ENCODE measurements at regions not wholly inside any gene's neighbourhood (a gene's known extent, or its start where the extent isn't known, plus 50 kb on each side); places are given as distances from the start of the nearest gene placed in this dataset.

GRCh38 chr3:154976072-154976983 lies 103.8 kb upstream of the MME start:
- no peak for DNase-seq (ENCODE audit: low spot score)

DNA sequence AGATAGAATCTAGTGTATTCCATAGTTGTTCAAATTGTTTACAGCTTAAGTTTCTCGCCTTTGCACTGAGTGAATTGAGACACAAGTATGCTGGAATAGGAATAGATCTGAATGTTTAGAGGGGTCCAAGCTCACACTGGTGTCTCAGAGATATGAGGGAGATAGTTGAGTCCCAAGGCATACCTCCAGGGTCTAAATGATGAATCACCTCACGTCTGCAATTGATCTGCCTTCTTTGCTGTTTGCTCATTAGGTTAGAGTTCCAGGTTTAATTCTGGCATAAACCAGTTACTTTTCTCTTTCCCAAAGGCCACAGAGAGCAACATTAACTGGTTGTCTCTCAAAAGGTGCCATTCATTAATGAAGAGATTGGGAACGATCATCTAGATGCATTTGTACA lies 106.3 kb upstream of the MME start:
- DNase-seq (ENCODE audit: low spot score) = no peak

GRCh38 chr3:154972951-154973350 lies 107.2 kb upstream of the MME start:
- DNase-seq (ENCODE audit: low spot score) = no peak

GRCh38 chr3:154971771-154972326 lies 108.3 kb upstream of the MME start:
- no peak for DNase-seq (ENCODE audit: low spot score)

GRCh38 chr3:154971341-154971740 lies 108.8 kb upstream of the MME start:
- DNase-seq (ENCODE audit: low spot score) = no peak

GRCh38 chr3:154970797-154971196 lies 109.3 kb upstream of the MME start:
- DNase-seq (ENCODE audit: low spot score) = no peak

GRCh38 chr3:154969366-154969765 lies 110.8 kb upstream of the MME start:
- no peak for DNase-seq (ENCODE audit: low spot score)

DNA sequence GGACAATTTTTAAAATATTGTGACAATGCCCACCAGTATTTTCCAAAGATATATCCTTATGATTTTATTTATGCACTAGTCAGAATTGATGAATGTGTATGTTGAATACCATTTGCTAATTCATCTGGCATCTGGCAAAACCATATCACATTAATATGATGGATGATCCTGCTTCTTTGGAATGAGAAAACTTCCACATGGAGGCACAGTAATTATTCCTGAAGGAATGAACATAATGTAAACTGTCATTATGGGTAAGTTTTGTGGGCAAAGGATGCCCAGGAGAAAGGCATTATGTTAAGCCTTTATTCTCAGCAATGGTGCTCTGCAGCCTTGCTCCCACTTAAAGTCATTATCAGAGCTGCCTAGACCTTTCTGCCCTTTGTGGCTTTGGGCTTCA lies 113.0 kb upstream of the MME start:
- no peak for DNase-seq (ENCODE audit: low spot score)

DNA sequence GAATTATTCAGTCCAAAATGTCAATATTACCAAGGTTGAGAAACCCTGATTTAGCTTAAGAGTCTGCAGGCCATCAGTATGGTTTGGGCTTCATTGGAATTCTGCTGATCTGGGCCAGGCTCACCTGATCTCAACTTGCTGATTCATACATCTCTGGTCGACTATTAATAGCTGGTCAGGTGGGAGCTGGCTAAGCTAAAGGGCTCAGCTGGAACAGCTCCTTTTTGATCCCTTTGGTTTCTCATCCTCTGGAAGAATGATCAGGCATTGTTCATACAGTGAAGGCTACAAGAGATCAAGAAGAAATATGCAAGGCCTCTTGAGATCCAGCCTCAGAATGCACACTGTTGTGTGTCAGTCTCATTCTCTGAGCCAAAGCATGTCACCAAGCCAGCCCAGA lies 123.3 kb upstream of the MME start:
- no peak for DNase-seq (ENCODE audit: low spot score)

- DNase-seq (ENCODE audit: low spot score) = no peak
These were observed 124.1 kb upstream of the MME start for GRCh38 chr3:154955907-154956533.

- DNase-seq (ENCODE audit: low spot score) = no peak
These were observed 125.4 kb upstream of the MME start for GRCh38 chr3:154954757-154955156.

DNA sequence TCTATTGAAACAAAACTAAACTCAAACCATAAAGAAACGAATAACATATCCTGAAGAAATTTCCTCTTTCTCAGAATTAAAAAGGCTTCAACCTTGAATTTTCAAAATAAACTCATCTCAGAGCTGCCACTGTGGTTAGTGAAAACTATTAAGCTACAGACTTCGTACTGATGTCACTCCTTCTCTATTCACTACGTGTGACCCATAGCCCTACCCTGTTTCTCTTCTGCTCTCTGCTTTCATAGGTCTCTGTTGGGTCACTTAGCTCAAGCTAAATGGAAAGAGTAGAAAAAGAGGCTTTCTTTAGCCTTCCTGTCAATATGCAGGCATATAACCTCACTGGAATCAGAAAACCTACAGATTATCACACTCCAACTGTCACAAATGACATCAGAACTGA lies 126.6 kb upstream of the MME start:
- no peak for DNase-seq (ENCODE audit: low spot score)

DNA sequence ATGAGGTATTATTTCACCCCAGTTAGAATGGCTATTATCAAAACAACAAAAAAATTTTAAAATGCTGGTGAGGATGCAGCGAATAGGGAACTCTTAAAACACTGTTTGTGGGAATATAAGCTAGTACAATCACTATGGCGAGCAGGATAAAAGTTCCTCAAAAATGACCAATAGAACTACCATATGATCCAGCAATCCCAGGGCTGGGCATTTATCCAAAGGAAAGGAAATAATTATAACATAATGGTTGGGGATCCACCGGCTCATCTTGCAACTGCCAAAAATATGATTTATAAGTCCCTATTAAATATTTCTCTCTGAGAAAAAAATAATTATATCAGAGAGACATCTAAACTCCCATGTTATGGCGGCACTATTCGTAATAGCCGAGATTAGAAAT lies 127.6 kb upstream of the MME start:
- no peak for DNase-seq (ENCODE audit: low spot score)

DNA sequence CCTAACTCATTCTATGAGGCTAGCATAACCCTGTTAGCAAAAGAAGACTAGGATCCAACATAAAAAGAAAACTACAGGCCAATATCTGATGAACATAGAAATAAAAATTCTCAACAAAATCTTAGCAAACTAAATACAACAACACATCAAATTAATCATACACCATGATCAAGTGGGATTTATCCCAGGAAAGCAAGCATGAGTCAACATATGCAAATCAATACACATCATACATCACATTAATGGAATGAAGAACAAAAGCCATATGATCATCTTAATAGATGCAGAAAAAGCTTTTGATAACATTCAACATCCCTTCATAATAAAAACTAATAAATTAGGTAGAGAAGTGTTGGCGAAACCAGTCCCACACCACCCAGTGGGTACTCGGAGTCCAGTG lies 136.1 kb upstream of the MME start:
- DNase-seq (ENCODE audit: low spot score) = no peak

DNA sequence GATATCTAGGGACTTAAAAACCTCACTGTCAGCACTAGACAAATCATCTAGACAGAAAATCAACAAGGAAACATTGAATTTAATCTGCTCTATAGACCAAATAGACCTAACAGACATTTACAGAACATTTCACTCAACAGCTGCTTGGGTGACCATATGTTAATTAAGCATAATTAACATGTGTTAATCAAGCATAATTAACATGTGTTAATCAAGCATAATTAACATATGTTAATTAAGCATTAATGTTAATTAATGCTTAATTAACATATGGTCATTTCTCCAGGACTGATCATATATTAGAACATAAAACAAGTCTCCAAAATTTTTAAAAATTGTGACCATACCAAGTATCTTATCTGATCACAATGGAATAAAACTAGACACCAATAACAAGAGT lies 137.3 kb upstream of the MME start:
- no peak for DNase-seq (ENCODE audit: low spot score)

GRCh38 chr3:154936196-154936595 lies 143.9 kb upstream of the MME start:
- DNase-seq (ENCODE audit: low spot score) = no peak

- DNase-seq (ENCODE audit: low spot score) = no peak
These were observed 146.5 kb upstream of the MME start for GRCh38 chr3:154933581-154933980.

DNA sequence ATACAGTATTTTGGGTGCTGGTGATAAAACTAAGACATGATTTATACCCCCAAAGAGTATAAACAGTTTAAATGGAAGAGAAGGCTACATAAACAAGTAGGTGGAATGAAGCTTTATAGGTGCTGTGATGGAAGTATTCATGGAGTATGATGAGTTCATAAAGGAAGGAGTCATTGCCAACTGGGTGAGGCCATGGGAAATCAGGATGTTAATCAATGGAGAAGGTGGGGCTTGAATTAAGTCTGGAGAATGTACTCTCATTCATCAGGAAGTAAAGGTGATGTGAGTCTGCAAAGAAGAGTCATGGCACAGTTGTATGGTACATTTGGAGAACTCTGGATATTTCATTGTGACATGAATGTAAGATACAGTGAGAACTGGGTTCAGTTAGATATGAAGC lies 147.5 kb upstream of the MME start:
- no peak for DNase-seq (ENCODE audit: low spot score)

DNA sequence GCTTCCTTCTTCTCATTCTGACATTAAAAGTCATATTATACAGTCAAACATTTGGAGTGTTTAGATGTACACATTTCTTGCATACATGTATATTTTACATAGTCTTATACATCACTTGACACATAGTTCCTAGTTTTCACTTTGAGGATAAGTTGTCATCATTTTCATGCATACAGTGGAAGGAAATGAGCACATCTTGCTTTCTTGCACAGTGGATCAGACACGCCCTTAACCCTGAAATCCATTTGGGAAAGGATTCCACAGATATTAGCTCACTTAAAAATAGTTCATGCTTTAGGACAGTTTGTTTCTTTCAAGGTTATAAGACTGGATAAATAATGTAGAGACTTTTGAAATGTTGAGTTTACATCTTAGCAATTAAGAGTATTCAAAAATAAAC lies 148.6 kb upstream of the MME start:
- no peak for DNase-seq (ENCODE audit: low spot score)

DNA sequence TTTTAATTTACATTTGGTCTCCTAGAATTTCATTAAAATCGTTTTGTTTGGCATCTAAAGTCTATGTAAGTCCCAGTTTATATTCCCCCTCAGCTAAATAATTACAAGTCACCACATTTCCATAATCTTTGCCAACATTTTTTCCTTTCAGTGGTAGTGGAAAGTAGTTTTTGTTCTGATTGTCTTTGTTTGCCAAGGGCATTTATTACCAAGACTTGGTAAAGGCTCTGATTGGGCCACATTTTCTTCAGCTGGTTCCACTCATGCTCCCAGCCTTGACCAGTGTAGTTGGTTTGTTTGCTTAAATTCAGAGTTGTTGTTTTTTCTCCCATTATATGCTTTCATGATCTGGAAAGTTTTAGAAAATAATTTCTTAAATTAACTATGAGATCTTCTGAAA lies 153.4 kb upstream of the MME start:
- DNase-seq (ENCODE audit: low spot score) = no peak

GRCh38 chr3:154921351-154921750 lies 158.8 kb upstream of the MME start:
- DNase-seq (ENCODE audit: low spot score) = no peak

- no peak for DNase-seq (ENCODE audit: low spot score)
These were observed 160.9 kb upstream of the MME start for GRCh38 chr3:154919226-154919625.

DNA sequence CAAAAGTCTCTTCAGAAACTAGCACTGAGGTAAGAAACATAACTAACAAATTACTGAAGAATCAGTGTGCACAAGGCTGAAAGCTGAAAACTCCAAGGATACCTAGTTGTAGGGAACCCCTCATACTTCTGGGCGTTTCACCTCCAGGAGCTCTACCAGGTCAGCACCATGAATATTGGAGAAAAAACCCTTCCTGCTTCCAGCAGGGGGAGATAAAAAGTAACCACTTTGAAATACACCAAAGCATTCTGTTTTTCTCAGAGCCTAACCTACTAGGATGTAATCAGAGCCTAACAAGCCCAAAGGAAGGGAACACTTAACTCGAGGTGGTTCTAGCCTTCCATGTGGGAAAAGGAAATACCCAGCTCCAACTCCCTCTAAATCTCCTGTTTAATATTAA lies 175.8 kb upstream of the MME start:
- DNase-seq (ENCODE audit: low spot score) = no peak
